NCI-H1092 treated with DMSO at 0.1 percent for 48 hours (cell line): ENCODE measurements at regions not wholly inside any gene's neighbourhood (a gene's known extent, or its start where the extent isn't known, plus 50 kb on each side); places are given as distances from the start of the nearest gene placed in this dataset.

ENCODE experiments used
- DNase-seq: peaks from one replicate; lab custom pipeline; 2025; lab: John Stamatoyannopoulos, UW

- no peak for DNase-seq
These were observed 59.4 kb upstream of the SIX2 start for GRCh38 chr2:45068571-45069140.

DNA sequence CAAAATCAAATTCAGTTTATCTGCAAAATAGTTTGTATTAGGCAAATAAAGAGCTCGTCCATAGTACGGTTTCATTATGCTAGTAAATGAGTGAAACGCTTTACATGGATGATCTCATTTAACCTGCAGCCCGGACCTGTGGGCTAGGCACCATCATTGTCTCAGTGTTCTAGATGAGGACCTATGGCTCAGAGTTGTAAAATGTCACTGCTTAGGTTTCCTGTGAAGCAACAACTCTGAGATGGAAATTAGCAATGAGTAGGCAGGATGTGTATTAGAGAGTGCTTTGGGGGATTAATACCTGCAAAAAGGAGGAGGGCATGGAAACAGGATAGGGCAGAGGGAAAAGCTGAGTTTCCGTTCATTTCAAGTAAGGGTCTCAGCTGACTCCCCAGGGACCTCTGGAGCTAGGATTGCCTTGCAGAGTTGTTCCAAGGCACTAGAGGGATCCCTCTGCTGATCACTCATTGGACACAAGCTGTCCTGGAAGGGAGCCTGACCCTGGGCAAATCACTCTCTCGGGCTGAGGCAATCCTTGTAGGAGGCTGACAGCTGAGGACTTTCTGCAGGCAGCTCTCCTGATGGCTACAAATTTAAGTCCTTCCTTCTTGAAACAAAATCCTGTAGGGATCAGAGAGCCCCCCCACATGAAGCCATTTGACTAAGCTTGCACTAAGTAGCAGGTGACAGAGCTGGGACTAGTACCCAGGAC, 58.8 kb upstream of the SIX2 start:
- peak; percentile 10 for DNase-seq
